ENCODE measurements at regions not wholly inside any gene's neighbourhood (a gene's known extent, or its start where the extent isn't known, plus 50 kb on each side); places are given as distances from the start of the nearest gene placed in this dataset.

- FAIRE-seq = no peak
- DNase-seq (ENCODE audit: low read depth, low spot score) = no peak
- no peak overlapping the region for H3K27ac ChIP-seq (ENCODE audit: insufficient read depth, low read depth, low read length)
These were observed 538.0 kb downstream of the LTN1 start for GRCh38 chr21:28454564-28455252.

GRCh38 chr21:28447462-28447861 lies 545.2 kb downstream of the LTN1 start:
- no peaks in the 10 kb centered on the region for H3K4me1 ChIP-seq (ENCODE audit: control insufficient read depth, extremely low read depth, insufficient read depth, low read length)
- DNase-seq (ENCODE audit: low read depth, low spot score) (no peak), FAIRE-seq (no peak)
- ChIA-PET CTCF (interaction anchor here (1.1 kb wide), 1 partner anchor 15 kb away, joined by 3 read pairs; no protein-coding TSS in a partner anchor), POLR2A (no interaction called here)
- no peak overlapping the region for H2AFZ ChIP-seq (ENCODE audit: low read depth, low read length)
- H3K27ac ChIP-seq (ENCODE audit: insufficient read depth, low read depth, low read length) = no peak overlapping the region
- H4K20me1 ChIP-seq (replicated peaks; ENCODE audit: control insufficient read depth, extremely low read depth, insufficient read depth, low read length) = no peaks in the 10 kb centered on the region
- H3K4me3 ChIP-seq (replicated peaks in 1 of 3; ENCODE audit: insufficient read depth in 1 of 3, low read depth in 1 of 3, low read length in 3 of 3) = no peak overlapping the region
- no peaks in the 10 kb centered on the region for H3K36me3 ChIP-seq (ENCODE audit: control insufficient read depth in 2 of 2, extremely low read depth in 1 of 2, insufficient read depth in 2 of 2, low read length in 2 of 2)
- H3K79me2 ChIP-seq (ENCODE audit: control insufficient read depth, insufficient read depth, low read length) = no peaks in the 10 kb centered on the region
- intact Hi-C loops (cut with micrococcal nuclease) (no loop called here), dilution Hi-C loops (cut with MboI; ENCODE audit: extremely low pct_ligation_motif_present, low sequenced_read_pairs) (no loop called here)
- TF ChIP-seq, protein P1, sequence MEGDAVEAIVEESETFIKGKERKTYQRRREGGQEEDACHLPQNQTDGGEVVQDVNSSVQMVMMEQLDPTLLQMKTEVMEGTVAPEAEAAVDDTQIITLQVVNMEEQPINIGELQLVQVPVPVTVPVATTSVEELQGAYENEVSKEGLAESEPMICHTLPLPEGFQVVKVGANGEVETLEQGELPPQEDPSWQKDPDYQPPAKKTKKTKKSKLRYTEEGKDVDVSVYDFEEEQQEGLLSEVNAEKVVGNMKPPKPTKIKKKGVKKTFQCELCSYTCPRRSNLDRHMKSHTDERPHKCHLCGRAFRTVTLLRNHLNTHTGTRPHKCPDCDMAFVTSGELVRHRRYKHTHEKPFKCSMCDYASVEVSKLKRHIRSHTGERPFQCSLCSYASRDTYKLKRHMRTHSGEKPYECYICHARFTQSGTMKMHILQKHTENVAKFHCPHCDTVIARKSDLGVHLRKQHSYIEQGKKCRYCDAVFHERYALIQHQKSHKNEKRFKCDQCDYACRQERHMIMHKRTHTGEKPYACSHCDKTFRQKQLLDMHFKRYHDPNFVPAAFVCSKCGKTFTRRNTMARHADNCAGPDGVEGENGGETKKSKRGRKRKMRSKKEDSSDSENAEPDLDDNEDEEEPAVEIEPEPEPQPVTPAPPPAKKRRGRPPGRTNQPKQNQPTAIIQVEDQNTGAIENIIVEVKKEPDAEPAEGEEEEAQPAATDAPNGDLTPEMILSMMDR (IDR thresholded peaks at IDR 0.05; ENCODE audit: extremely low read depth in 1 of 2, insufficient read depth in 1 of 2, low read depth in 1 of 2, low read length in 2 of 2) = no peak
- TF ChIP-seq GATA2 (IDR thresholded peaks at IDR 0.05; ENCODE audit: insufficient read depth, insufficient read length, low read depth, low read length) = no peak
- TF ChIP-seq POLR2AphosphoS5 (IDR thresholded peaks at IDR 0.05; ENCODE audit: insufficient read depth, low read depth, low read length) = no peak
- no peak for TF ChIP-seq POLR2A (IDR thresholded peaks at IDR 0.05; ENCODE audit: low read depth, low read length)
- no peak for TF ChIP-seq MAX (IDR thresholded peaks at IDR 0.05; ENCODE audit: insufficient read depth, insufficient read length)
- TF ChIP-seq FOS (IDR thresholded peaks at IDR 0.05; ENCODE audit: borderline replicate concordance, insufficient read depth, low read length) = no peak
- no peak for TF ChIP-seq EZH2 (IDR thresholded peaks at IDR 0.05; ENCODE audit: borderline replicate concordance, low read depth, low read length, severe bottlenecking)
- TF ChIP-seq MYC (IDR thresholded peaks at IDR 0.05; ENCODE audit: low read depth, low read length) = no peak
- TF ChIP-seq JUN (IDR thresholded peaks at IDR 0.05; ENCODE audit: borderline replicate concordance, insufficient read depth, insufficient read length, low read depth) = no peak
- H3K9ac ChIP-seq (replicated peaks; ENCODE audit: extremely low read depth, insufficient read depth, low read length) = no peak overlapping the region
- no peaks in the 10 kb centered on the region for H3K9me3 ChIP-seq (replicated peaks; ENCODE audit: control insufficient read depth, insufficient read depth, low read length)
- BruUV-seq (replicated peaks) = no TSS peak
- H3K27me3 ChIP-seq (ENCODE audit: control insufficient read depth in 2 of 2, insufficient read depth in 2 of 2, low read length in 2 of 2) = no peaks in the 10 kb centered on the region
- no peaks in the 10 kb centered on the region for H3K9me1 ChIP-seq (replicated peaks; ENCODE audit: control insufficient read depth, extremely low read depth, insufficient read depth, low read length)
- no peak overlapping the region for H3K4me2 ChIP-seq (ENCODE audit: insufficient read depth, low read length)

More at GRCh38 chr21:28454564-28455252, 538.0 kb downstream of the LTN1 start:
- BruUV-seq (replicated peaks) = no TSS peak
- no peaks in the 10 kb centered on the region for H3K9me3 ChIP-seq (replicated peaks; ENCODE audit: control insufficient read depth, insufficient read depth, low read length)
- no peak overlapping the region for H3K9ac ChIP-seq (replicated peaks; ENCODE audit: extremely low read depth, insufficient read depth, low read length)
- H3K79me2 ChIP-seq (ENCODE audit: control insufficient read depth, insufficient read depth, low read length) = no peaks in the 10 kb centered on the region
- no peak for TF ChIP-seq GATA2 (IDR thresholded peaks at IDR 0.05; ENCODE audit: insufficient read depth, insufficient read length, low read depth, low read length)
- no peak for TF ChIP-seq MYC (IDR thresholded peaks at IDR 0.05; ENCODE audit: low read depth, low read length)
- no peak overlapping the region for H3K4me3 ChIP-seq (replicated peaks in 1 of 3; ENCODE audit: insufficient read depth in 1 of 3, low read depth in 1 of 3, low read length in 3 of 3)
- ChIA-PET CTCF (no interaction called here), POLR2A (no interaction called here)
- no peaks in the 10 kb centered on the region for H3K27me3 ChIP-seq (ENCODE audit: control insufficient read depth in 2 of 2, insufficient read depth in 2 of 2, low read length in 2 of 2)
- dilution Hi-C loops (cut with MboI; ENCODE audit: extremely low pct_ligation_motif_present, low sequenced_read_pairs) (no loop called here), intact Hi-C loops (cut with micrococcal nuclease) (no loop called here)
- H3K36me3 ChIP-seq (ENCODE audit: control insufficient read depth in 2 of 2, extremely low read depth in 1 of 2, insufficient read depth in 2 of 2, low read length in 2 of 2) = no peaks in the 10 kb centered on the region
- H4K20me1 ChIP-seq (replicated peaks; ENCODE audit: control insufficient read depth, extremely low read depth, insufficient read depth, low read length) = no peaks in the 10 kb centered on the region
- no peak overlapping the region for H3K4me2 ChIP-seq (ENCODE audit: insufficient read depth, low read length)
- no peaks in the 10 kb centered on the region for H3K9me1 ChIP-seq (replicated peaks; ENCODE audit: control insufficient read depth, extremely low read depth, insufficient read depth, low read length)
- H3K4me1 ChIP-seq (ENCODE audit: control insufficient read depth, extremely low read depth, insufficient read depth, low read length) = no peaks in the 10 kb centered on the region
- no peak overlapping the region for H2AFZ ChIP-seq (ENCODE audit: low read depth, low read length)
